ENCODE measurements at regions not wholly inside any gene's neighbourhood (a gene's known extent, or its start where the extent isn't known, plus 50 kb on each side); places are given as distances from the start of the nearest gene placed in this dataset.

GRCh38 chr4:165635381-165635780, 237.7 kb upstream of the TLL1 start:
- TF ChIP-seq, protein P1, sequence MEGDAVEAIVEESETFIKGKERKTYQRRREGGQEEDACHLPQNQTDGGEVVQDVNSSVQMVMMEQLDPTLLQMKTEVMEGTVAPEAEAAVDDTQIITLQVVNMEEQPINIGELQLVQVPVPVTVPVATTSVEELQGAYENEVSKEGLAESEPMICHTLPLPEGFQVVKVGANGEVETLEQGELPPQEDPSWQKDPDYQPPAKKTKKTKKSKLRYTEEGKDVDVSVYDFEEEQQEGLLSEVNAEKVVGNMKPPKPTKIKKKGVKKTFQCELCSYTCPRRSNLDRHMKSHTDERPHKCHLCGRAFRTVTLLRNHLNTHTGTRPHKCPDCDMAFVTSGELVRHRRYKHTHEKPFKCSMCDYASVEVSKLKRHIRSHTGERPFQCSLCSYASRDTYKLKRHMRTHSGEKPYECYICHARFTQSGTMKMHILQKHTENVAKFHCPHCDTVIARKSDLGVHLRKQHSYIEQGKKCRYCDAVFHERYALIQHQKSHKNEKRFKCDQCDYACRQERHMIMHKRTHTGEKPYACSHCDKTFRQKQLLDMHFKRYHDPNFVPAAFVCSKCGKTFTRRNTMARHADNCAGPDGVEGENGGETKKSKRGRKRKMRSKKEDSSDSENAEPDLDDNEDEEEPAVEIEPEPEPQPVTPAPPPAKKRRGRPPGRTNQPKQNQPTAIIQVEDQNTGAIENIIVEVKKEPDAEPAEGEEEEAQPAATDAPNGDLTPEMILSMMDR (conservative IDR thresholded peaks at IDR 0.05 in 1 of 2, IDR thresholded peaks at IDR 0.05 in 1 of 2; ENCODE audit: low read depth in 1 of 2, low read length in 2 of 2): no peak
- TF ChIP-seq EZH2 (IDR thresholded peaks at IDR 0.05; ENCODE audit: low read length, missing control alignments): no peak

All from fibroblast of lung (primary cell).